Activated naive CD4-positive, alpha-beta T cell treated with anti-CD3 and anti-CD28 coated beads, Interleukin-2, amount 50 U/mL, for 72 hours (primary cell): ENCODE measurements at regions not wholly inside any gene's neighbourhood (a gene's known extent, or its start where the extent isn't known, plus 50 kb on each side); places are given as distances from the start of the nearest gene placed in this dataset.

Experiments
- ATAC-seq, 2 donors: fragments of 150-1000 bp; cut with Tn5 transposase; 2 replicates each; pipeline ENCODE4 v1.10.0; 2021; ENCODE audit warnings: mild to moderate bottlenecking in 2 of 2, moderate library complexity in 2 of 2
- DNase-seq, 2 donors: peaks; one replicate each; pipeline ENCODE4 v3.0.0; 2021 to 2022; ENCODE audit warnings: low spot score in 2 of 2
- H3K27ac Mint-ChIP-seq, 2 donors: one replicate each; pipeline ENCODE4 v1.8.0; 2022; ENCODE audit warnings: mild to moderate bottlenecking in 2 of 2, mixed read lengths in 2 of 2
- H3K36me3 Mint-ChIP-seq, 2 donors: one replicate each; pipeline ENCODE4 v1.8.0; 2022; ENCODE audit warnings: mixed read lengths in 2 of 2
- H3K9me3 Mint-ChIP-seq, 2 donors: one replicate each; pipeline ENCODE4 v1.8.0; 2022; ENCODE audit warnings: mixed read lengths in 2 of 2

- no peak for ATAC-seq
- Mint-ChIP-seq H3K27ac (no peak overlapping the region), H3K9me3 (peaks cover 9 to 16% of the 10 kb centered on the region in 2 donors), H3K36me3 (peaks cover 7 to 17% of the 10 kb centered on the region in 2 donors)
- DNase-seq = no peak
Observed at GRCh38 chr5:54628050-54628449, 110.5 kb downstream of the SNX18 start.

- peaks cover 7 to 17% of the 10 kb centered on the region in 2 donors for H3K36me3 Mint-ChIP-seq
- no peak overlapping the region for H3K27ac Mint-ChIP-seq
- ATAC-seq (no peak), DNase-seq (no peak)
- H3K9me3 Mint-ChIP-seq = peaks cover 9 to 16% of the 10 kb centered on the region in 2 donors
Observed at GRCh38 chr5:54626407-54626806, 108.8 kb downstream of the SNX18 start.

- H3K36me3 Mint-ChIP-seq = peaks cover 7 to 15% of the 10 kb centered on the region in 2 donors
- H3K9me3 Mint-ChIP-seq = peaks cover 5 to 12% of the 10 kb centered on the region in 2 donors
- no peak for ATAC-seq
- DNase-seq = no peak
- no peak overlapping the region for H3K27ac Mint-ChIP-seq
Observed at GRCh38 chr5:54624805-54625568, 107.4 kb downstream of the SNX18 start.

GRCh38 chr5:54621709-54622108, 104.2 kb downstream of the SNX18 start:
- ATAC-seq = no peak
- no peak for DNase-seq
- Mint-ChIP-seq H3K9me3 (peaks cover 0 to 5% of the 10 kb centered on the region in 2 donors), H3K27ac (no peak overlapping the region), H3K36me3 (no peaks in the 10 kb centered on the region)

GRCh38 chr5:54621048-54621447, 103.5 kb downstream of the SNX18 start:
- Mint-ChIP-seq H3K9me3 (peaks cover 0 to 5% of the 10 kb centered on the region in 2 donors), H3K36me3 (no peaks in the 10 kb centered on the region), H3K27ac (no peak overlapping the region)
- ATAC-seq (no peak), DNase-seq (no peak)

- H3K36me3 Mint-ChIP-seq = no peaks in the 10 kb centered on the region
- no peak for ATAC-seq
- H3K27ac Mint-ChIP-seq = peak overlapping the region in 1 of 2 donors; percentile 15
- no peak for DNase-seq
- peaks cover 0 to 5% of the 10 kb centered on the region in 2 donors for H3K9me3 Mint-ChIP-seq
Observed at GRCh38 chr5:54620141-54620933, 102.8 kb downstream of the SNX18 start.

GRCh38 chr5:54619731-54620130, 102.2 kb downstream of the SNX18 start:
- peaks cover 0 to 5% of the 10 kb centered on the region in 2 donors for H3K9me3 Mint-ChIP-seq

GRCh38 chr5:54616518-54617220, 99.1 kb downstream of the SNX18 start:
- Mint-ChIP-seq H3K36me3 (no peaks in the 10 kb centered on the region), H3K27ac (no peak overlapping the region), H3K9me3 (peaks cover 5 to 7% of the 10 kb centered on the region in 2 donors)
- no peak for ATAC-seq
- no peak for DNase-seq

More at GRCh38 chr5:54619731-54620130, 102.2 kb downstream of the SNX18 start:
- DNase-seq (no peak), ATAC-seq (no peak)
- H3K36me3 Mint-ChIP-seq = no peaks in the 10 kb centered on the region
- no peak overlapping the region for H3K27ac Mint-ChIP-seq

GRCh38 chr5:54616031-54616430, 98.5 kb downstream of the SNX18 start:
- Mint-ChIP-seq H3K27ac (no peak overlapping the region), H3K36me3 (no peaks in the 10 kb centered on the region), H3K9me3 (peaks cover 5 to 7% of the 10 kb centered on the region in 2 donors)
- ATAC-seq = no peak
- no peak for DNase-seq

- peaks cover 0 to 5% of the 10 kb centered on the region in 2 donors for H3K36me3 Mint-ChIP-seq
- DNase-seq (no peak), ATAC-seq (no peak)
- peaks cover 5 to 7% of the 10 kb centered on the region in 2 donors for H3K9me3 Mint-ChIP-seq
- peak overlapping the region in 1 of 2 donors; percentile 8 for H3K27ac Mint-ChIP-seq
Observed at GRCh38 chr5:54615381-54615780, 97.8 kb downstream of the SNX18 start.

GRCh38 chr5:54612711-54613110, 95.2 kb downstream of the SNX18 start:
- DNase-seq = no peak
- Mint-ChIP-seq H3K36me3 (peaks cover 6 to 15% of the 10 kb centered on the region in 2 donors), H3K27ac (no peak overlapping the region), H3K9me3 (peaks cover 10 to 13% of the 10 kb centered on the region in 2 donors)
- no peak for ATAC-seq

- ATAC-seq = no peak
- peaks cover 6 to 15% of the 10 kb centered on the region in 2 donors for H3K36me3 Mint-ChIP-seq
- DNase-seq = no peak
- H3K27ac Mint-ChIP-seq = peak overlapping the region in 1 of 2 donors; percentile 64
- H3K9me3 Mint-ChIP-seq = peaks cover 10 to 13% of the 10 kb centered on the region in 2 donors
Observed at GRCh38 chr5:54611290-54611951, 93.9 kb downstream of the SNX18 start.

- H3K27ac Mint-ChIP-seq = peak overlapping the region; percentile 64 to 78
- DNase-seq = peak in 1 of 2 donors; percentile 5
- H3K9me3 Mint-ChIP-seq = peaks cover 10 to 13% of the 10 kb centered on the region in 2 donors
- H3K36me3 Mint-ChIP-seq = peaks cover 6 to 15% of the 10 kb centered on the region in 2 donors
- peak; percentile 87 to 92 for ATAC-seq
Observed at GRCh38 chr5:54610197-54610944, 92.8 kb downstream of the SNX18 start.

- peaks cover 6 to 15% of the 10 kb centered on the region in 2 donors for H3K36me3 Mint-ChIP-seq
- peaks cover 10 to 13% of the 10 kb centered on the region in 2 donors for H3K9me3 Mint-ChIP-seq
- H3K27ac Mint-ChIP-seq = no peak overlapping the region
- no peak for ATAC-seq
- no peak for DNase-seq
Observed at GRCh38 chr5:54608423-54609085, 91.0 kb downstream of the SNX18 start.

- peaks cover 8 to 10% of the 10 kb centered on the region in 2 donors for H3K9me3 Mint-ChIP-seq
- no peak overlapping the region for H3K27ac Mint-ChIP-seq
- no peak for DNase-seq
- no peak for ATAC-seq
- peaks cover 6 to 15% of the 10 kb centered on the region in 2 donors for H3K36me3 Mint-ChIP-seq
Observed at GRCh38 chr5:54607006-54607405, 89.4 kb downstream of the SNX18 start.
